Endothelial cell of umbilical vein (primary cell): ENCODE measurements at regions not wholly inside any gene's neighbourhood (a gene's known extent, or its start where the extent isn't known, plus 50 kb on each side); places are given as distances from the start of the nearest gene placed in this dataset.

Experiments
- BruUV-seq: library from RNA; stranded (reverse); fragments of 400-500 nt; replicated peaks from 2 replicates; lab custom pipeline; 2021; lab: Mats Ljungman, UMichigan
- CTCF ChIA-PET: fragments of 300-600, 350-600 bp; sonication (Branson Sonifier 250); formaldehyde crosslinking; loops from one replicate; lab custom pipeline; 2021; ENCODE audit warnings: antibody characterized with exemption, inconsistent platforms; lab: Charles Lee
- POLR2A ChIA-PET: fragments of 300-600, 350-600 bp; sonication (Branson Sonifier 250); formaldehyde crosslinking; loops from one replicate; lab custom pipeline; 2021; ENCODE audit warnings: antibody characterized with exemption, inconsistent platforms; lab: Charles Lee
- DNase-seq: peaks from one replicate; pipeline ENCODE4 v3.0.0-alpha.2; 2011; ENCODE audit warnings: low read depth, low spot score
- FAIRE-seq: peaks from 2 replicates; lab custom pipeline; 2011; peaks lifted over from hg19 to GRCh38; lab: Jason Lieb, UNC
- H2AFZ ChIP-seq: 2 replicates; pipeline ENCODE4 v1.6.0; 2012; ENCODE audit warnings: low read depth, low read length, control low read depth, inconsistent platforms
- H3K27ac ChIP-seq: 2 replicates; pipeline ENCODE4 v1.5.1; 2011; ENCODE audit warnings: low read depth, mild to moderate bottlenecking, control low read depth, low read length, moderate library complexity; ENCODE audit not compliant: insufficient read depth
- H3K27me3 ChIP-seq, 2 experiments: 2 replicates each; pipeline versions ENCODE4 v1.6.0 to v1.6.1; 2011; ENCODE audit warnings: low read length in 2 of 2, mixed read lengths in 1 of 2; ENCODE audit not compliant: control insufficient read depth in 2 of 2, insufficient read depth in 2 of 2
- H3K36me3 ChIP-seq, 2 experiments: 2 replicates in 1 of 2; 3 replicates in 1 of 2; pipeline ENCODE4 v1.5.1; 2011; ENCODE audit warnings: low read length in 2 of 2, mild to moderate bottlenecking in 1 of 2, moderate library complexity in 1 of 2; ENCODE audit not compliant: control insufficient read depth in 2 of 2, insufficient read depth in 2 of 2; ENCODE audit errors: extremely low read depth in 1 of 2
- H3K4me1 ChIP-seq: 3 replicates; pipeline ENCODE4 v1.5.1; 2011; ENCODE audit warnings: mild to moderate bottlenecking, low read length; ENCODE audit not compliant: control insufficient read depth, insufficient read depth; ENCODE audit errors: extremely low read depth
- H3K4me2 ChIP-seq: 2 replicates; pipeline ENCODE4 v1.6.1; 2011; ENCODE audit warnings: low read length, control low read depth, mixed read lengths; ENCODE audit not compliant: insufficient read depth
- H3K4me3 ChIP-seq, 3 experiments: fragments of 200-600 bp in 1 of 3; sonication (generic), shearing (Covaris generic) in 1 of 3; replicated peaks in 1 of 3; 2 replicates each; pipeline ENCODE4 v1.5.1; 2011 to 2016; ENCODE audit warnings: control low read depth in 3 of 3, low read length in 3 of 3, mild to moderate bottlenecking in 2 of 3, inconsistent platforms in 1 of 3, low read depth in 1 of 3, moderate library complexity in 1 of 3; ENCODE audit not compliant: insufficient read depth in 1 of 3
- H3K79me2 ChIP-seq: 2 replicates; pipeline ENCODE4 v1.6.0; 2012; ENCODE audit warnings: low read length, inconsistent platforms; ENCODE audit not compliant: control insufficient read depth, insufficient read depth
- H3K9ac ChIP-seq: replicated peaks from 2 replicates; pipeline ENCODE3; 2011; ENCODE audit warnings: low read length, control low read depth; ENCODE audit not compliant: insufficient read depth; ENCODE audit errors: extremely low read depth
- H3K9me1 ChIP-seq: replicated peaks from 3 replicates; pipeline ENCODE4 v1.6.0; 2011; ENCODE audit warnings: mild to moderate bottlenecking, low read length; ENCODE audit not compliant: control insufficient read depth, insufficient read depth; ENCODE audit errors: extremely low read depth
- H3K9me3 ChIP-seq: replicated peaks from 2 replicates; pipeline ENCODE4 v1.5.1; 2012; ENCODE audit warnings: low read length, inconsistent platforms; ENCODE audit not compliant: control insufficient read depth, insufficient read depth
- H4K20me1 ChIP-seq: replicated peaks from 2 replicates; pipeline ENCODE3; 2011; ENCODE audit warnings: mild to moderate bottlenecking, low read length; ENCODE audit not compliant: control insufficient read depth, insufficient read depth; ENCODE audit errors: extremely low read depth
- CTCF ChIP-seq, 2 donors: IDR thresholded peaks; 1 replicate in 1 of 2; 2 replicates in 1 of 2; pipeline ENCODE4 v1.5.1; 2011; ENCODE audit warnings: low read length in 2 of 2, mild to moderate bottlenecking in 2 of 2, moderate library complexity in 2 of 2, control low read depth in 1 of 2, inconsistent platforms in 1 of 2, low read depth in 1 of 2; ENCODE audit not compliant: insufficient read depth in 1 of 2; ENCODE audit errors: extremely low read depth in 1 of 2
- EZH2 ChIP-seq: IDR thresholded peaks from 2 replicates; pipeline ENCODE4 v1.6.1; 2012; ENCODE audit warnings: borderline replicate concordance, low read depth, mild to moderate bottlenecking, moderate library complexity, low read length, inconsistent platforms; ENCODE audit not compliant: severe bottlenecking
- FOS ChIP-seq: IDR thresholded peaks from 2 replicates; pipeline ENCODE4 v1.6.1; 2011; ENCODE audit warnings: mild to moderate bottlenecking, low read length, moderate library complexity, borderline replicate concordance; ENCODE audit not compliant: insufficient read depth
- GATA2 ChIP-seq: IDR thresholded peaks from 2 replicates; pipeline ENCODE4 v1.7.0; 2011; ENCODE audit warnings: low read depth, mild to moderate bottlenecking, moderate library complexity, mixed read lengths, low read length; ENCODE audit not compliant: insufficient read length, insufficient read depth
- JUN ChIP-seq: IDR thresholded peaks from 2 replicates; pipeline ENCODE4 v1.6.1; 2011; ENCODE audit warnings: borderline replicate concordance, low read depth; ENCODE audit not compliant: insufficient read length, insufficient read depth
- MAX ChIP-seq: IDR thresholded peaks from 2 replicates; pipeline ENCODE4 v1.6.1; 2011; ENCODE audit not compliant: insufficient read depth, insufficient read length
- MYC ChIP-seq: IDR thresholded peaks from one replicate; pipeline ENCODE4 v1.6.1; 2011; ENCODE audit warnings: mild to moderate bottlenecking, low read depth, low read length
- POLR2A ChIP-seq: IDR thresholded peaks from 2 replicates; pipeline ENCODE4 v1.6.1; 2012; ENCODE audit warnings: low read depth, mild to moderate bottlenecking, control low read depth, low read length
- POLR2AphosphoS5 ChIP-seq: IDR thresholded peaks from 2 replicates; pipeline ENCODE4 v1.6.1; 2012; ENCODE audit warnings: low read depth, mild to moderate bottlenecking, control low read depth, low read length, moderate library complexity; ENCODE audit not compliant: insufficient read depth
- dilution Hi-C: fragments of 300-500 bp; cut with MboI; formaldehyde crosslinking; loops from one replicate; pipeline ENCODE4 v1.15.0; 2019; ENCODE audit warnings: low sequenced_read_pairs; ENCODE audit not compliant: extremely low pct_ligation_motif_present
- intact Hi-C: fragments of 100-400 bp; cut with micrococcal nuclease; formaldehyde crosslinking; loops from one replicate; pipeline ENCODE4 v1.10.0; 2022

- FAIRE-seq (no peak), DNase-seq (no peak)
- Histone ChIP-seq H2AFZ (no peak overlapping the region), H3K4me1 (peaks cover 57% of the 10 kb centered on the region), H4K20me1 (no peaks in the 10 kb centered on the region), H3K4me3 (no peak overlapping the region), H3K36me3 (no peaks in the 10 kb centered on the region), H3K9me3 (no peaks in the 10 kb centered on the region), H3K9me1 (no peaks in the 10 kb centered on the region), H3K27me3 (no peaks in the 10 kb centered on the region), H3K79me2 (no peaks in the 10 kb centered on the region), H3K9ac (no peak overlapping the region), H3K27ac (no peak overlapping the region), H3K4me2 (no peak overlapping the region)
- POLR2A ChIA-PET: interaction anchor here (4.7 kb wide), 1 partner anchor 182 kb away, joined by 37 read pairs; no protein-coding TSS in a partner anchor
- intact Hi-C loops: loop anchor here (5.0 to 10.0 kb wide), 3 partner anchors 169 to 894 kb away; no protein-coding TSS in a partner anchor
- BruUV-seq: no TSS peak
- CTCF ChIA-PET: interaction anchor here (1.2 to 5.3 kb wide), 13 partner anchors 15 to 191 kb away, joined by 3 to 58 read pairs (median 5); partner anchors contain the start of gene EDN1
- dilution Hi-C loops: loop anchor here (25.0 kb wide), 2 partner anchors 106 to 194 kb away; partner anchors contain the start of gene EDN1
- no peak for TF ChIP-seq GATA2
- no peak for TF ChIP-seq EZH2
- no peak for TF ChIP-seq MAX
- no peak for TF ChIP-seq POLR2A
- TF ChIP-seq FOS: no peak
- no peak for TF ChIP-seq CTCF (IDR thresholded peaks at IDR 0.05; ENCODE audit: extremely low read depth in 1 of 2, insufficient read depth in 1 of 2, low read depth in 1 of 2, low read length in 2 of 2)
- TF ChIP-seq MYC: no peak
- no peak for TF ChIP-seq JUN
- no peak for TF ChIP-seq POLR2AphosphoS5
Measured at GRCh38 chr6:12481292-12481691, 191.1 kb downstream of the EDN1 start.
